Vagina (tissue), 2 donors: ENCODE measurements at regions not wholly inside any gene's neighbourhood (a gene's known extent, or its start where the extent isn't known, plus 50 kb on each side); places are given as distances from the start of the nearest gene placed in this dataset.

Experiments used
- POLR2A ChIP-seq, 2 donors: fragments of 450-650 bp; IDR thresholded peaks; one replicate each; pipeline ENCODE4 v1.6.1; 2017; ENCODE audit warnings: antibody characterized with exemption in 2 of 2, mild to moderate bottlenecking in 2 of 2, moderate library complexity in 2 of 2
- POLR2AphosphoS5 ChIP-seq, 2 donors: sonication (generic); formaldehyde crosslinking; IDR thresholded peaks; one replicate each; pipeline ENCODE4 v1.9.0; 2017; ENCODE audit warnings: antibody characterized with exemption in 2 of 2, mild to moderate bottlenecking in 2 of 2, low read depth in 1 of 2; ENCODE audit not compliant: insufficient read depth in 1 of 2
- TF ChIP-seq, protein P1 (sequence below), 3 experiments: fragments of 450-650 bp in 2 of 3; fragments of 200-600 bp in 1 of 3; sonication (generic) in 1 of 3; IDR thresholded peaks; one replicate each; pipeline ENCODE4 v1.5.1; 2017 to 2019; ENCODE audit warnings: antibody characterized with exemption in 3 of 3, mild to moderate bottlenecking in 2 of 3, moderate library complexity in 2 of 3

DNA sequence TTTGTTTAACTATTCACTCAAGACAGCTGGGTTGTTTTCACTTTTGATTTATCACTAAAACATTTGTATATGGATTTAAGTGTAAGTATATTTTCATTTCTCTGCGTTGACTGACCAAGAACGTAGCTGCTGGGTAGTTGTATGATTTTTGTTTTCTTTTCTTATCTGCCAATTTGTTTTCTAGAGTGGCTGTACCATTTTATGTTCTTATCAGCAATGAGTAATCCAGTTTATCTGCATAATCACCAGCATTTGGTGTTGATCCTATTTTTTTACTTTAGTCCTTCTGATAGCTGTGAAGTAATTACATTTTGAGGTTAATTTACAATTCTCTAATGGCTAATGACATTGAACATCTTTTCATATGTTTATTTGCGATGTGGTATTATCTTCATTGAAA, 1178.4 kb upstream of the TMEFF2 start:
- TF ChIP-seq POLR2A (IDR thresholded peaks at IDR 0.05) (no peak), POLR2AphosphoS5 (IDR thresholded peaks at IDR 0.05; ENCODE audit: insufficient read depth in 1 of 2, low read depth in 1 of 2) (no peak)
- TF ChIP-seq, protein P1, sequence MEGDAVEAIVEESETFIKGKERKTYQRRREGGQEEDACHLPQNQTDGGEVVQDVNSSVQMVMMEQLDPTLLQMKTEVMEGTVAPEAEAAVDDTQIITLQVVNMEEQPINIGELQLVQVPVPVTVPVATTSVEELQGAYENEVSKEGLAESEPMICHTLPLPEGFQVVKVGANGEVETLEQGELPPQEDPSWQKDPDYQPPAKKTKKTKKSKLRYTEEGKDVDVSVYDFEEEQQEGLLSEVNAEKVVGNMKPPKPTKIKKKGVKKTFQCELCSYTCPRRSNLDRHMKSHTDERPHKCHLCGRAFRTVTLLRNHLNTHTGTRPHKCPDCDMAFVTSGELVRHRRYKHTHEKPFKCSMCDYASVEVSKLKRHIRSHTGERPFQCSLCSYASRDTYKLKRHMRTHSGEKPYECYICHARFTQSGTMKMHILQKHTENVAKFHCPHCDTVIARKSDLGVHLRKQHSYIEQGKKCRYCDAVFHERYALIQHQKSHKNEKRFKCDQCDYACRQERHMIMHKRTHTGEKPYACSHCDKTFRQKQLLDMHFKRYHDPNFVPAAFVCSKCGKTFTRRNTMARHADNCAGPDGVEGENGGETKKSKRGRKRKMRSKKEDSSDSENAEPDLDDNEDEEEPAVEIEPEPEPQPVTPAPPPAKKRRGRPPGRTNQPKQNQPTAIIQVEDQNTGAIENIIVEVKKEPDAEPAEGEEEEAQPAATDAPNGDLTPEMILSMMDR (IDR thresholded peaks at IDR 0.05): no peak
